SU-DHL-6 (cell line): ENCODE measurements at regions not wholly inside any gene's neighbourhood (a gene's known extent, or its start where the extent isn't known, plus 50 kb on each side); places are given as distances from the start of the nearest gene placed in this dataset.

Experiments
- H2AFZ ChIP-seq: fragments of 200-600 bp; sonication (generic); 2 replicates; pipeline ENCODE4 v1.6.1; 2014; ENCODE audit warnings: low read depth, mild to moderate bottlenecking, moderate library complexity, mixed read lengths, antibody characterized with exemption, low read length; ENCODE audit not compliant: severe bottlenecking
- H3F3A ChIP-seq: fragments of 200-600 bp; shearing (Covaris generic); 2 replicates; pipeline ENCODE4 v1.6.0; 2016; ENCODE audit warnings: antibody characterized with exemption, mild to moderate bottlenecking; ENCODE audit not compliant: insufficient read depth
- H3K27ac ChIP-seq: fragments of 200-600 bp; sonication (generic); 2 replicates; pipeline ENCODE4 v1.5.1; 2016; ENCODE audit warnings: low read depth, mild to moderate bottlenecking, low read length, moderate library complexity, mixed read lengths
- H3K27me3 ChIP-seq: fragments of 200-600 bp; sonication (generic), shearing (Covaris generic); 2 replicates; pipeline ENCODE4 v1.6.0; 2014; ENCODE audit warnings: mild to moderate bottlenecking, low read length
- H3K36me3 ChIP-seq: fragments of 200-600 bp; sonication (generic); 2 replicates; pipeline ENCODE4 v1.6.1; 2014; ENCODE audit warnings: mild to moderate bottlenecking, low read length, mixed read lengths
- H3K4me2 ChIP-seq: fragments of 300-600, 200-600 bp; shearing (Covaris generic), sonication (generic); 2 replicates; pipeline ENCODE4 v1.6.0; 2014; ENCODE audit warnings: low read length, low read depth, mild to moderate bottlenecking; ENCODE audit not compliant: poor library complexity, severe bottlenecking
- H3K4me3 ChIP-seq: fragments of 200-600 bp; sonication (generic); 2 replicates; pipeline ENCODE4 v1.5.1; 2014; ENCODE audit warnings: antibody characterized with exemption, low read length, mild to moderate bottlenecking, mixed read lengths; ENCODE audit not compliant: insufficient read depth, poor library complexity, severe bottlenecking
- H3K79me2 ChIP-seq: fragments of 200-600 bp; sonication (generic); 2 replicates; pipeline ENCODE4 v1.6.1; 2014; ENCODE audit warnings: mild to moderate bottlenecking, low read length, moderate library complexity; ENCODE audit not compliant: insufficient read depth
- H3K9ac ChIP-seq: fragments of 200-600 bp; sonication (generic); 2 replicates; pipeline ENCODE4 v1.7.0; 2014; ENCODE audit warnings: mild to moderate bottlenecking, low read length
- H3K9me2 ChIP-seq: fragments of 200-600 bp; sonication (generic); replicated peaks from 2 replicates; pipeline ENCODE4 v1.6.1; 2014; ENCODE audit warnings: low read length; ENCODE audit not compliant: insufficient read depth
- H3K9me3 ChIP-seq: fragments of 200-600 bp; sonication (generic); 2 replicates; pipeline ENCODE4 v1.6.1; 2014; ENCODE audit warnings: low read length, mixed read lengths; ENCODE audit not compliant: insufficient read depth
- H4K20me1 ChIP-seq: fragments of 200-600 bp; sonication (generic); 2 replicates; pipeline ENCODE4 v1.6.1; 2014; ENCODE audit warnings: low read depth, mild to moderate bottlenecking, antibody characterized with exemption, low read length, moderate library complexity, mixed read lengths
- EZH2phosphoT487 ChIP-seq: fragments of 200-600 bp; sonication (generic), shearing (Covaris generic); conservative IDR thresholded peaks from 2 replicates; pipeline ENCODE4 v1.6.1; 2018; ENCODE audit warnings: mild to moderate bottlenecking, antibody characterized with exemption, low read length, moderate library complexity, mixed read lengths
- TF ChIP-seq, protein P1 (sequence below): fragments of 200-600 bp; sonication (generic); IDR thresholded peaks from one replicate; pipeline ENCODE4 v1.5.1; 2017; ENCODE audit warnings: antibody characterized with exemption, mild to moderate bottlenecking, low read length, moderate library complexity; ENCODE audit not compliant: insufficient read depth, poor library complexity, severe bottlenecking

DNA sequence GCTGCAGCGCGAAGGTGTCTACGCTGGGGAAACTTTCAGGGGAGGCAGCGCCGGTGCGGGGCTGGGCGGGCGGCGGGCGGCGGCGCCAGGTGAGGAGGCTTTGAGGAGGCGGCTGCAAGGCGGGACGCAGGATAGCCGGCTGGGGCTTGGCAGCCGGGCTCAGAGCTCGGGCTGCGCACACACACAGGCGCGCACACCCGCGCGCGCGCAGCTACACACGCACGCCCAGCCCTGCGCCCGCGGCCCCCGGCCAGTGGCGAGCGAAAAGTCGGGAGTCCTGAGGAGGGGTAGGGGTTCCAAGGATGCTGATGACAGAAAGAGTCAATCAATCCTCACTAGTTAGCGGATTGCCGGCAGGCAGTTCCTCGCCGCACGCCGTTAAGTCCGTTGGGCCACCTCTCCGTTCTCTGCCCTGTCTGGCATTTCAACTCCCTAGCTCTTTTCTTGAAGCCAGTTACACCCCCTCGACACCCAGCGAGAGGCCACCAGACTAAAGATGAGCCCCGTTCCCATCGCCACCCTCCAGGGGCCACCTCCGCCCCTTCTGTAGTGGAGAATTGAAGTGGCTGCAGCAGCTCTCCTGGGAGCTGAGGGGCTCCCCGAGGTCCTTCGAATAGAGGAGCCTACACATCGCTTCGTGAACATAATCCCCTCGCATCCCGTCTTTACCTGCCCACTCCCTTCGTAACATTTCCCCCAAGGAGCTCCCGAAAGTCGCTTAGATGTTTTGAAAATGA, 1640.3 kb upstream of the C9orf72 start, which contains the start of gene LINGO2:
LINGO2 (minus strand) TSS at position 185 of the 737 bp plus-strand sequence.
- TF ChIP-seq, protein P1, sequence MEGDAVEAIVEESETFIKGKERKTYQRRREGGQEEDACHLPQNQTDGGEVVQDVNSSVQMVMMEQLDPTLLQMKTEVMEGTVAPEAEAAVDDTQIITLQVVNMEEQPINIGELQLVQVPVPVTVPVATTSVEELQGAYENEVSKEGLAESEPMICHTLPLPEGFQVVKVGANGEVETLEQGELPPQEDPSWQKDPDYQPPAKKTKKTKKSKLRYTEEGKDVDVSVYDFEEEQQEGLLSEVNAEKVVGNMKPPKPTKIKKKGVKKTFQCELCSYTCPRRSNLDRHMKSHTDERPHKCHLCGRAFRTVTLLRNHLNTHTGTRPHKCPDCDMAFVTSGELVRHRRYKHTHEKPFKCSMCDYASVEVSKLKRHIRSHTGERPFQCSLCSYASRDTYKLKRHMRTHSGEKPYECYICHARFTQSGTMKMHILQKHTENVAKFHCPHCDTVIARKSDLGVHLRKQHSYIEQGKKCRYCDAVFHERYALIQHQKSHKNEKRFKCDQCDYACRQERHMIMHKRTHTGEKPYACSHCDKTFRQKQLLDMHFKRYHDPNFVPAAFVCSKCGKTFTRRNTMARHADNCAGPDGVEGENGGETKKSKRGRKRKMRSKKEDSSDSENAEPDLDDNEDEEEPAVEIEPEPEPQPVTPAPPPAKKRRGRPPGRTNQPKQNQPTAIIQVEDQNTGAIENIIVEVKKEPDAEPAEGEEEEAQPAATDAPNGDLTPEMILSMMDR, result no peak
- no peak for TF ChIP-seq EZH2phosphoT487
- no peaks in the 10 kb centered on the region for H3K79me2 ChIP-seq
- H3K27ac ChIP-seq, result no peak within 1 kb of the TSS
- H2AFZ ChIP-seq, result no peak within 1 kb of the TSS
- H3K9ac ChIP-seq, result no peak within 1 kb of the TSS
- no peaks in the 10 kb centered on the region for H3F3A ChIP-seq
- H3K36me3 ChIP-seq, result no peaks in the 10 kb centered on the region
- no peak within 1 kb of the TSS for H3K4me2 ChIP-seq
- H3K9me3 ChIP-seq, result no peaks in the 10 kb centered on the region
- H3K27me3 ChIP-seq, result no peaks in the 10 kb centered on the region
- no peak within 1 kb of the TSS for H3K4me3 ChIP-seq
- H3K9me2 ChIP-seq, result no peaks in the 10 kb centered on the region
- H4K20me1 ChIP-seq, result no peaks in the 10 kb centered on the region

DNA sequence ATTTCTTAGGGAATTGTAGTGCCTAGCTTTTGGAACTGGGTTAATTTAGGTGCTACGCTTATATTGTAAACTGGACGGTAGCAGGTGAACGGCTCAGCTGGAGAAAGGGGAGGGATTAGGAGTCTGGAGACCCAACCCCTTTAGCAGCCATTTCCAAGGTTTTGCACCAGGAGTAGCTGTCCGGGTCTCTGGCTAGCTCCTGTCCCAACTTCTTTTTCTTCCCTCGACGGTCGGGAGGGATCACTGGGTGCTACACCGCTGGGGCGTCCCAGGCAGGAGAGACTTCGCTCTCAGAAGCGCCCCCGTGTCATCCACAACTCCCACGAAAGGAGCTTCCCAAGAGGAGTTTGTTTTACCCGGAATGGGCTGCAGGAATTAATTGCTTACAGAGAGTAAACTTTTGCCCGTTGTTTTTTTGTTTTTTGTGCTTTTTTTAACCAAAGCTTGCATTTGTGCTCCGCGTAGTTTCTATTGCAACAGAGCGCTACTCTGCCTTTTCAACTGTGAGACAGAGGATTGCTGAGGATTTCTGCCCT, 1640.9 kb upstream of the C9orf72 start:
- H3K4me3 ChIP-seq, result no peak overlapping the region
- no peaks in the 10 kb centered on the region for H3K9me3 ChIP-seq
- H3K36me3 ChIP-seq, result no peaks in the 10 kb centered on the region
- H3F3A ChIP-seq, result no peaks in the 10 kb centered on the region
- no peaks in the 10 kb centered on the region for H3K79me2 ChIP-seq
- no peak overlapping the region for H3K9ac ChIP-seq
- no peaks in the 10 kb centered on the region for H3K9me2 ChIP-seq
- no peak for TF ChIP-seq EZH2phosphoT487
- H2AFZ ChIP-seq, result no peak overlapping the region
- no peaks in the 10 kb centered on the region for H3K27me3 ChIP-seq
- no peak overlapping the region for H3K27ac ChIP-seq
- H4K20me1 ChIP-seq, result no peaks in the 10 kb centered on the region
- no peak overlapping the region for H3K4me2 ChIP-seq

DNA sequence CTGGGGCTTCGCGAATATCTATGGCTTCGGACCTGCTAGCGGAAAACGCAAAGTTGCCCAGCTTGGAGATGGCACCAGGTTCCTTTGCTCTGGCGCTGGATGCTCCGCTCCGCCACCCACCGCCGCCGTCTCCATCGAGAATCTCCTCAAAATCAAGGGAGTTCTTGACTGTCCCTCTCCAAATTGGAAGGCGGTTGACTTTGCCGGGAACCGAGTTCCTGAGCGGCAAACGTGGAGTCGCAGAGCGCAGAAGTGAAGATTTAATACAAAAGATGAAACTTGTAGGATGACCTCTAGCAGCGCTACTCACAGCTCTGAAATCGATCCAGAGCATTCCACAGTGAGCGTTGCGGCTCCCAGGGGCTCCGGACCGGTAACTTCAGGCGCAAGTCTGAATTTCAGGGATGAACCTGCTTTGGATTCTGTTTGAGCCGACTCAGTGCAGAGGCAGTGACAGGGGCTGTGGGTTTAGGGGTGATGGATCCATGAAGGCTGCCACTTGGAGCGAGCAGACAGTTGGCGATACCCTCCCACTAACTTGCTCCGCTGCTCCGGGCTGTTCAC, 1641.5 kb upstream of the C9orf72 start:
- no peak overlapping the region for H3K4me2 ChIP-seq
- H3K4me3 ChIP-seq, result no peak overlapping the region

More for the DNA sequence above, 1641.5 kb upstream of the C9orf72 start:
- Histone ChIP-seq H3K36me3 (no peaks in the 10 kb centered on the region), H4K20me1 (no peaks in the 10 kb centered on the region), H3K9me2 (no peaks in the 10 kb centered on the region), H3F3A (no peaks in the 10 kb centered on the region), H2AFZ (no peak overlapping the region), H3K27me3 (no peaks in the 10 kb centered on the region), H3K9me3 (no peaks in the 10 kb centered on the region), H3K9ac (no peak overlapping the region), H3K27ac (no peak overlapping the region), H3K79me2 (no peaks in the 10 kb centered on the region)
- TF ChIP-seq EZH2phosphoT487, result no peak
- TF ChIP-seq, protein P1, result no peak
